Stimulated activated CD4-positive, alpha-beta T cell treated with anti-CD3 and anti-CD28 coated beads, TNF-alpha, amount 100 ng/mL, for 48 hours (primary cell): ENCODE measurements at regions not wholly inside any gene's neighbourhood (a gene's known extent, or its start where the extent isn't known, plus 50 kb on each side); places are given as distances from the start of the nearest gene placed in this dataset.
"Not testable (repeated sequence)": the region's sequence is repeated elsewhere in the genome, so short reads cannot be mapped to it uniquely, and the experiment has no call there.

Experiments used
- DNase-seq, 3 donors: peaks; one replicate each; pipeline ENCODE4 v3.0.0-alpha.2; 2020; ENCODE audit warnings: low read depth in 3 of 3

GRCh38 chr10:57338823-57339558 lies 928.7 kb downstream of the IPMK start:
- no peak for DNase-seq

DNA sequence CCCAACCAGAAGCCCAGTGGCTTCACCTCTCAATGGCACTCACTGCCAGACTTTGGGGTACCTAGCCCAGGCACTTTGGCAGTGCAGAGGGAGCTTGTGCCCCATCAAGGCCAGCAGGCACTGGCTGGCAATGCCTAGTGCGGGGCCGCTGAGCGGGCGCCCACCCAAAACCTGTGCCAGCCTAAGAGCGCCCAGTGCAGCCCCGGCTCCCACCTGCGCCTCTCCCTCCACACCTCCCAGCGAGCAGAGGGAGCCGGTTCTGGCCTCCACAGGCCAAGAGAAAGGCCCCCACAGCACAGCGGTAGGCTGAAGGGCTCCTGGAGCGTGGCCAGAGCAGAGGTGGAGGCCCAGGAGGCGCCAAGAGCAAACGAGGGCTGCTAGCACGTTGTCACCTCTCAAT lies 930.8 kb downstream of the IPMK start:
- no peak for DNase-seq

- DNase-seq: no peak
These were observed 931.4 kb downstream of the IPMK start for GRCh38 chr10:57336341-57336740.

GRCh38 chr10:57334523-57334922 lies 933.2 kb downstream of the IPMK start:
- DNase-seq: no peak

DNA sequence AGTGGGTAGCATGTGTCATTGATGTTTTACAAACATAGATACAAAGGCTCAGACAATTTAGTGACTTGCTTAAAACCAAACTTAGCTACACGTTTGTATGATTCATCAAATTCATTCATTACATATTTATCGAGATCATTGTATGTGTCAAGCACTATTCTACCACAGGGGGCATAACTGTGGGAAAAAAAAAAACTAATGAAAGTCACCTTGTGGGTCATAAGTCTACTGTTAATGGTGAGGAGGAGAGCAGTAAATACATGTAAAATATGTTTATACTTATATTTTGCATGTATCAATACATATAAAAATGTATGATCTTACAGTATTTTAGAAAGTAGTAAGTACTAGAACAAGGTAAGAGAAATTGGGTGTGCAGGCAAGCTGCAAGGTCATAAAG lies 933.8 kb downstream of the IPMK start:
- DNase-seq: no peak

- DNase-seq: not testable (repeated sequence)
These were observed 946.3 kb downstream of the IPMK start for GRCh38 chr10:57321400-57321854.

DNA sequence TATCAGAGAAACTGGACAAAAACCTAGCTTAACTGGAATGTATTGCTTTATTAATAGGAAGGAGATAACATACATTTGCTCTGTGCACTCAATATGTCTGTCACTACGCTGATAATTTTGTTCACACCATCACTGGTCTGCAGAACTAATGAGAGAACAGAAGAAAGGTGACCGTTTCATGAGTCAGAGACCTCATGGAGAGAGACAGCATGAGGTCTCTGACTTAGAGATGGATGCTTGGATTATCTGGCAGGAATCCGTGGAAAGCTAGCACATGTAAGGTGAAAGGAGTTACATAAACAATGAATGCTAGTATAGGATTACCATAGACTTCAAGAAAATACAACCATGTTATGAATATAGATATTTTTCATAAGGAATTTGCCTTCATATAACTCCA lies 947.3 kb downstream of the IPMK start:
- no peak for DNase-seq

GRCh38 chr10:57314046-57314445 lies 953.0 kb upstream of the ZWINT start:
- DNase-seq: no peak

DNA sequence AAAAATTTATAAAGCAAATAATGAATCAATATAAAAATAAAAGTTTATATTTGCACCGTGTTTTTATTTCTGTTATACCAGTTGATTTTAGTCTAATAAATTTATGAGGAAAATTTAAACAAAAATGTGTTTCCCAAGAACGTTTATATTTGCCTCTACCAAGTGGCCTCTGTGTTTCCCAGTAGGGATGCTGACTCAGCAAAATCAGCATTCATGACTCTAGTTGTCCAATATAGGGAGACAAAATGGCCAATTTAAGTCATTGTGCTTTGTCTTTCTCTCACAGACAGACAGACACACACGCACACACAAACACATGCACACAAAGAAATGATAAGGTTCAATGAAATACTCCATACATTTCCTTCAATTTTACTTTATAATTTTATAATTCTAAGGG lies 942.5 kb upstream of the ZWINT start:
- no peak for DNase-seq

DNA sequence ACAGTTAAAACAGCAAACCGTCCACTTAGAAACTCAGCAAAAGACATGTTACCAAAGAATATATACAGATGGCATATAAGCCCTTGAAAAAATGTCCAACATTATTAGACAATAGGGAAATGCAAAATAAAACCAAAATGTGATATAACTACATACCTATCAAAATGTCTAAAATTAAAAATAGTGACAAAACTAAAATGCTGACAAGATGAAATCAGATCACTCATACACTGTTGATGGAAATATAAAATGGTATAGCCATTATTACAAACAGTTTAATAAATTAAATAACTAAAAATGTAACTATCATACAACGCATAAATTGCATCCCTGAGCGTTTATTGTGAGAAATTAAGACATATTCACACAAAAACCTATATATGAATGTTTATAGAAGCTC lies 939.7 kb upstream of the ZWINT start:
- DNase-seq: no peak

GRCh38 chr10:57294698-57295097 lies 933.6 kb upstream of the ZWINT start:
- no peak for DNase-seq

DNA sequence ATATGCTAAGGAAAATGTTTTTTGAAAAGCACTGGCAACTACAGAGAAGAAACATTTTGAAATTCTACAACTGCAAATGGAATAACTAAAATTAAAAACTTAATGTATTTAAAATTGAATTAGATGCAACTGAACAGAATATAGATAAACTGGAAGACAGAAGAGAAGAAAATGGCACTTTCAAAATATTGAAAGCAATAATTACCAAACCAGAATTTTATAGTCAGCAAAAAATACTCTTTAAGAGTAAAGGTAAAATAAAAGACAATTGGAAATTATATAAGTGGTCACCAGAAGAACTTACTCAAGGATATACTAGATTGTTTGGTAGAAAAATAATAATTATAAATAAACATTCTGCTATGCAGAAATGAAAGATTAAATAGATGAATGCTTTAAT lies 927.7 kb upstream of the ZWINT start:
- DNase-seq: no peak

DNA sequence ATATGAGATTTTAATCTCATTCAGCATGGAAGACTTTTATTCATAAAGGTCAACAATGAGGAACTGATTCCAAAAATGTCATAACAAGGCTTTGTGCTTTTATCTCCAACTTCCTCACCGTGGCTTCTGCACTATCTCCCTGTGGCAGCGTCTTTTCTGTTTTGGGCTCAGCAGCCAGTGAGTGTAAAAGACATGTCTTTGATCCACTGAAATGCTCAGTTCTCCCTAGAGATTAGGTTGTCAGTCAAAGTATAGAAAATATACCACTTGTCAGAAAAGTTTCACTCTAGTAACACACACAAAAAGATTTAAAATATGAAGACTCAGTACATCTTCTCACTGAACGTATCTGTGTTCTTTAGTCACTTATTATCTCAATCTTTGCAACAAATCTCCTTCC lies 901.8 kb upstream of the ZWINT start:
- DNase-seq: no peak

- DNase-seq: no peak
These were observed 899.1 kb upstream of the ZWINT start for GRCh38 chr10:57260175-57260574.

DNA sequence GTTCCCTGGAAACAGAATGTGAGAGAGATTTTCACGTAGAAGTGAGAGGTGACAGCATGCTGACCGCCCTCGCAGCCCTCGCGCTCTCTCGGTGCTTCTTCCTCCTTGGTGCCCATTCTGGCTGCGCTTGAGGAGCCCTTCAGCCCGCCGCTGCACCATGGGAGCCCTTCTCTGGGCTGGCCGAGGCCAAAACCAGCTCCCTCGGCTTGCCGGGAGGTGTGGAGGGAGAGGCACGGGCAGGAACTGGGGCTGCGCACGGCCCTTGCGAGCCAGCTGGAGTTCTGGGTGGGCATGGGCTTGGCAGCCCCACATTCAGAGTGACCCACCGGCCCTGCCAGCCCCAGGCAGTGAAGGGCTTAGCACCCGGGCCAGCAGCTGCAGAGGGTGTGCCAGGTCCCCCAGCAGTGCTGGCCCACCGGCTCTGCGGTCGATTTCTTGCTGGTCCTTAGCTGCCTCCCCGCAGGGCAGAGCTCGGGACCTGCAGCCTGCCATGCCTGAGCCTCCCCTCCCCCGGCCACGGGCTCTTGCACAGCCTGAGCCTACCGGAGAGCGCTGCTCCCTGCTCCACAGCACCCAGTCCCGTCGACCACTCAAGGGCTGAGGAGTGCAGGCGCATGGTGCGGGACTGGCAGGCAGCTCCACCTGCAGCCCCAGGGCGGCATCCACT lies 888.7 kb upstream of the ZWINT start:
- no peak for DNase-seq

- DNase-seq: no peak
These were observed 886.2 kb upstream of the ZWINT start for GRCh38 chr10:57247271-57247670.

- no peak for DNase-seq
These were observed 864.9 kb upstream of the ZWINT start for GRCh38 chr10:57225920-57226319.

DNA sequence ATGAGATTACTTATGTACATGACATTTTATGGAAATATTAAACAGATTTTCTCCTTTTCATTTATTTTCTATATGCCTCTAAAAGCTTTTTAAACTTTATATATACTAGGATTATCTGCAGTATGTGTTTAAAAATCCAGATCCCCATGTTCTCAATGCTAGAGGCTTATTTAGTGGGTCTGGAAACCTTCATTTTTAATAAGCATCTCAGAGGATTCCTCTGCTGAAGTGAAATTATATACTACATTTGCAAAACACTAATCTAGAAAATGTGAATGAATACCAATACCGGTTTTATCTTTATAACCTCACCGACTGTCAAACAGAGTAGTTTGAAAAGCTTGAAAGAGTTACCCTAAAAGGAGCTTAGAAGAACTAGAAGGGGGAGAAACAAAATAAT lies 863.8 kb upstream of the ZWINT start:
- DNase-seq: no peak

GRCh38 chr10:57222603-57223002 lies 861.5 kb upstream of the ZWINT start:
- no peak for DNase-seq

DNA sequence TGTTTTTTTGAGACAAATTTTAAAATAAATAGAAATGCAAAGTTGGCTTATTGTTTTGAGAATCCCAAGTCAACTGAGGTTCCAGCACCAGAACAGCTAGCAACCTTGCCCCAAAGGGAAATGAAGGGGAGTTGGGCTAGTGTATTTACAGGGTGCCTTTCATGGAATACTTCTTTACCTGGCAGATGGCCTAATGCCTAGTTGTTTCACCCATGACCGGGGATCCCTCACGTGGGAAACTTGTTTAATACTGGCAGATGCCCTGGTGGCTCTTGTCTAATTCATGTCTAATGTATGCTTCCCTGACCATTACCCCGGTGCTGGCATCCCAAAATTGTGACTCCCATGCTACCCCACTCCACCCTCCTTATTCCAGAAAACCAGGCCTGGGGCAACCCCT lies 861.1 kb upstream of the ZWINT start:
- no peak for DNase-seq

DNA sequence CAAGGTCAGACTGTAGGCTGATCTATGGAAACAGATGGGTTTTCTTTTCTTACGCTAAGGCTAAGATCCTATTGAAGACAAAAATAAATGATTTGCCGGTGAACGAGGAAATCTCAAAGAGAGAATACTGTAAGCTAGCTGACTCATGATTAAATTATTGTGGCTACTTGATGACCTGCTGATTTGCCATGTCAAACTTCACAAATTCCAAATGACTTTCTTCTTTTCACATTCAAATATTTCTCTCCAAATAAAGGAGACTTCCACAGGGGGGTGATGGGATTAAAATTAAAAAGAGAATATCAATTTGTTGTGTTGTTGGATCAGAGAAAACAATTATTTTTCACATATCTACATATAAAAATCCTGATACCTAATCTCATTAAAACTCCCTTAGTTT lies 860.6 kb upstream of the ZWINT start:
- no peak for DNase-seq

- no peak for DNase-seq
These were observed 857.3 kb upstream of the ZWINT start for GRCh38 chr10:57218382-57218781.

DNA sequence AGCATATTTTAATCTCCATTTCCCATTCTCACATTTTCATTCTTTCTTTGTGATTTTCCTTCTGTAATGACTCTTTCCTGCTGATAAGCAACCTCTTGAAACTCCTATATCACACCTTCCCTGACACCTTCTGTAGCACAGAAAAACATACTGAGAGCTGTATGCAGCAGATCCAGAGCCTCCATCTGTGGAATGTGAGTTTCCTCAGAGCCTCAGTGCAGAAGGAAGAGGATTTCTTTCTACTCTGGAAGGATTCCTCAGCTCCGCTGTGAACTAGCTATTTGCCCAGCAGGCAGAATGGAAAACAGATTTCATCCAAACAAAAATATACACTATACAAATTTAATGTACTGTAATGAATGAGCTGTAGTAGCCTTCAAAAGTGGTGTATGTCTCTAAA lies 841.3 kb upstream of the ZWINT start:
- no peak for DNase-seq

- no peak for DNase-seq
These were observed 827.8 kb upstream of the ZWINT start for GRCh38 chr10:57188846-57189245.
